ENCODE measurements at regions not wholly inside any gene's neighbourhood (a gene's known extent, or its start where the extent isn't known, plus 50 kb on each side); places are given as distances from the start of the nearest gene placed in this dataset.

DNA sequence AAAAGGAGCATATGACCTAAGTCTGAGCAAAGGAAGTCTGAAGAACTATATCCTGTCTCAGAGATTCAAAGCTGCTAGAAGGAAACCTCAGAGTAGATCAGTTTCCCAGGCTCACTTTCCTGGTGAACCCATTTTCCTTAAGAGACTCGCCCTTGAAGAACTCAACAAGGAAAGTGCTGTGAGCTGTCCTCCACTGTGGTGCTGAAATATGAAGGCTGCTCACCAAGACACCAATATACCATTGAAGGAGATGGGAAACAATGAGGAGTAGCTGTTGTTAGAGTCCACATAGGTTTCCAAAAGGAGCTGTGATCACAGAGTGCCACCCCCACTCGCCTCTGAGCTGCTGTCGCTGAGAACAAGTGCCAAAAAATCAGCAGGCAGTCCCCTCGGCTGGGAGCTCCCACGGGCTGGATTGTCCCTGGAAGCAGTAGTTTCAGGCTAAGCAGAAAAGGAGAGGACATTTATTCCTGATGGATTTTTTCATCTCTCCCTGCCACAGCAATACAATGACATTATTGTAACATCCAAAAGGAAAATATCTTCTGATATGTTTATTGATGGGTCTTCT, 282.1 kb downstream of the RPS29 start:
- TF ChIP-seq, protein P1, sequence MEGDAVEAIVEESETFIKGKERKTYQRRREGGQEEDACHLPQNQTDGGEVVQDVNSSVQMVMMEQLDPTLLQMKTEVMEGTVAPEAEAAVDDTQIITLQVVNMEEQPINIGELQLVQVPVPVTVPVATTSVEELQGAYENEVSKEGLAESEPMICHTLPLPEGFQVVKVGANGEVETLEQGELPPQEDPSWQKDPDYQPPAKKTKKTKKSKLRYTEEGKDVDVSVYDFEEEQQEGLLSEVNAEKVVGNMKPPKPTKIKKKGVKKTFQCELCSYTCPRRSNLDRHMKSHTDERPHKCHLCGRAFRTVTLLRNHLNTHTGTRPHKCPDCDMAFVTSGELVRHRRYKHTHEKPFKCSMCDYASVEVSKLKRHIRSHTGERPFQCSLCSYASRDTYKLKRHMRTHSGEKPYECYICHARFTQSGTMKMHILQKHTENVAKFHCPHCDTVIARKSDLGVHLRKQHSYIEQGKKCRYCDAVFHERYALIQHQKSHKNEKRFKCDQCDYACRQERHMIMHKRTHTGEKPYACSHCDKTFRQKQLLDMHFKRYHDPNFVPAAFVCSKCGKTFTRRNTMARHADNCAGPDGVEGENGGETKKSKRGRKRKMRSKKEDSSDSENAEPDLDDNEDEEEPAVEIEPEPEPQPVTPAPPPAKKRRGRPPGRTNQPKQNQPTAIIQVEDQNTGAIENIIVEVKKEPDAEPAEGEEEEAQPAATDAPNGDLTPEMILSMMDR (conservative IDR thresholded peaks at IDR 0.05) = no peak
- TF ChIP-seq EZH2 (IDR thresholded peaks at IDR 0.05; ENCODE audit: low read depth) = no peak

Measured in PC-9 (cell line).